HL-60/S4 (cell line): ENCODE measurements at regions not wholly inside any gene's neighbourhood (a gene's known extent, or its start where the extent isn't known, plus 50 kb on each side); places are given as distances from the start of the nearest gene placed in this dataset.

Experiments
- in situ Hi-C: fragments of 300-500 bp; cut with MboI; formaldehyde crosslinking; loops from 2 replicates; pipeline ENCODE4 v1.14.3; 2022; ENCODE audit warnings: low sequenced_read_pairs

GRCh38 chr9:88751781-88752180 is 216.8 kb downstream of the NXNL2 start:
- in situ Hi-C loops, result no loop called here

- in situ Hi-C loops, result no loop called here
These were observed 218.9 kb downstream of the NXNL2 start for GRCh38 chr9:88753691-88754367.

GRCh38 chr9:88754452-88754851 is 219.5 kb downstream of the NXNL2 start:
- in situ Hi-C loops, result no loop called here

GRCh38 chr9:88754886-88755285 is 219.9 kb downstream of the NXNL2 start:
- in situ Hi-C loops, result no loop called here

GRCh38 chr9:88757406-88758010 is 222.5 kb downstream of the NXNL2 start:
- in situ Hi-C loops, result no loop called here

- in situ Hi-C loops, result no loop called here
These were observed 224.4 kb downstream of the NXNL2 start for GRCh38 chr9:88759364-88759763.

GRCh38 chr9:88766778-88767503 is 224.3 kb upstream of the S1PR3 start:
- in situ Hi-C loops, result no loop called here

- in situ Hi-C loops, result no loop called here
These were observed 223.8 kb upstream of the S1PR3 start for GRCh38 chr9:88767504-88767790.

- in situ Hi-C loops, result no loop called here
These were observed 218.7 kb upstream of the S1PR3 start for GRCh38 chr9:88772575-88772974.

GRCh38 chr9:88773126-88773525 is 218.1 kb upstream of the S1PR3 start:
- in situ Hi-C loops, result no loop called here

- in situ Hi-C loops, result no loop called here
These were observed 217.5 kb upstream of the S1PR3 start for GRCh38 chr9:88773627-88774244.

GRCh38 chr9:88775037-88775471 is 216.2 kb upstream of the S1PR3 start:
- in situ Hi-C loops, result no loop called here

GRCh38 chr9:88775559-88775958 is 215.7 kb upstream of the S1PR3 start:
- in situ Hi-C loops, result no loop called here

- in situ Hi-C loops, result no loop called here
These were observed 215.3 kb upstream of the S1PR3 start for GRCh38 chr9:88775966-88776365.

- in situ Hi-C loops, result no loop called here
These were observed 214.4 kb upstream of the S1PR3 start for GRCh38 chr9:88776717-88777497.

GRCh38 chr9:88777498-88778312 is 213.6 kb upstream of the S1PR3 start:
- in situ Hi-C loops, result no loop called here

- in situ Hi-C loops, result no loop called here
These were observed 209.5 kb upstream of the S1PR3 start for GRCh38 chr9:88781628-88782391.

- in situ Hi-C loops, result no loop called here
These were observed 208.1 kb upstream of the S1PR3 start for GRCh38 chr9:88782931-88783710.

- in situ Hi-C loops, result no loop called here
These were observed 207.6 kb upstream of the S1PR3 start for GRCh38 chr9:88783711-88784083.
